Hematopoietic multipotent progenitor cell treated with erythropoietin and hydrocortisone succinate and interleukin-3 and kit ligand, for 15 days (in vitro differentiated cells): ENCODE measurements at regions not wholly inside any gene's neighbourhood (a gene's known extent, or its start where the extent isn't known, plus 50 kb on each side); places are given as distances from the start of the nearest gene placed in this dataset.
A peak's percentile ranks its signal among the peaks of the same experiment; 100 is the strongest.
"Not testable (repeated sequence)": the region's sequence is repeated elsewhere in the genome, so short reads cannot be mapped to it uniquely, and the experiment has no call there.

Source experiments
- DNase-seq: peaks from one replicate; pipeline ENCODE4 v3.0.0-alpha.2; 2015; ENCODE audit warnings: low spot score

- no peak for DNase-seq
These were observed 57.2 kb downstream of the BMP15 start for GRCh38 chrX:50967736-50968135.

GRCh38 chrX:50968871-50969635 lies 58.5 kb downstream of the BMP15 start:
- not testable (repeated sequence) for DNase-seq

- DNase-seq = no peak
These were observed 60.9 kb downstream of the BMP15 start for GRCh38 chrX:50971395-50971794.

- no peak for DNase-seq
These were observed 62.7 kb downstream of the BMP15 start for GRCh38 chrX:50973199-50973598.

- DNase-seq = no peak
These were observed 68.6 kb downstream of the BMP15 start for GRCh38 chrX:50978920-50979682.

GRCh38 chrX:50980251-50980650 lies 69.7 kb downstream of the BMP15 start:
- no peak for DNase-seq

- no peak for DNase-seq
These were observed 78.1 kb downstream of the BMP15 start for GRCh38 chrX:50988649-50989048.

- no peak for DNase-seq
These were observed 86.4 kb downstream of the BMP15 start for GRCh38 chrX:50996930-50997329.

- DNase-seq = not testable (repeated sequence)
These were observed 89.8 kb downstream of the BMP15 start for GRCh38 chrX:51000384-51000783.

- not testable (repeated sequence) for DNase-seq
These were observed 91.4 kb downstream of the BMP15 start for GRCh38 chrX:51001733-51002632.

GRCh38 chrX:51006064-51006463 lies 95.5 kb downstream of the BMP15 start:
- DNase-seq = no peak

GRCh38 chrX:51024106-51024696 lies 113.7 kb downstream of the BMP15 start:
- no peak for DNase-seq

- DNase-seq = no peak
These were observed 116.3 kb downstream of the BMP15 start for GRCh38 chrX:51026862-51027261.

GRCh38 chrX:51035746-51036145 lies 125.2 kb downstream of the BMP15 start:
- DNase-seq = no peak

- DNase-seq = no peak
These were observed 137.4 kb downstream of the BMP15 start for GRCh38 chrX:51047950-51048349.

- DNase-seq = no peak
These were observed 143.2 kb downstream of the BMP15 start for GRCh38 chrX:51053741-51054140.

GRCh38 chrX:51098046-51098445 lies 187.5 kb downstream of the BMP15 start:
- DNase-seq = no peak

- DNase-seq = not testable (repeated sequence)
These were observed 208.8 kb downstream of the BMP15 start for GRCh38 chrX:51119058-51119926.

- DNase-seq = not testable (repeated sequence)
These were observed 206.9 kb upstream of the NUDT10 start for GRCh38 chrX:51125743-51126142.

- peak; percentile 21 for DNase-seq
These were observed 187.7 kb upstream of the NUDT10 start for GRCh38 chrX:51144828-51145442.
